ENCODE measurements at regions not wholly inside any gene's neighbourhood (a gene's known extent, or its start where the extent isn't known, plus 50 kb on each side); places are given as distances from the start of the nearest gene placed in this dataset.

- TF ChIP-seq CTCF (IDR thresholded peaks at IDR 0.05), result no peak
- no peak for TF ChIP-seq POLR2AphosphoS5 (IDR thresholded peaks at IDR 0.05; ENCODE audit: low read depth, low read length)
- no peak for TF ChIP-seq TCF7L2 (IDR thresholded peaks at IDR 0.05; ENCODE audit: low read depth, low read length)
- no peak for TF ChIP-seq REST (IDR thresholded peaks at IDR 0.05; ENCODE audit: insufficient read depth in 1 of 2, low read depth in 2 of 2, low read length in 1 of 2)
- no peak for TF ChIP-seq SIN3A (IDR thresholded peaks at IDR 0.05; ENCODE audit: borderline replicate concordance, insufficient read depth, low read depth, low read length)
Observed at GRCh38 chr17:79368521-79368920, 242.3 kb downstream of the RBFOX3 start.
